ENCODE measurements at regions not wholly inside any gene's neighbourhood (a gene's known extent, or its start where the extent isn't known, plus 50 kb on each side); places are given as distances from the start of the nearest gene placed in this dataset.

- WGBS, 2 donors = 42 to 66% methylated on average over 2 to 3 of the region's 3 CpGs
- Histone ChIP-seq H3K4me1 (no peaks in the 10 kb centered on the region), H3K9me3 (no peaks in the 10 kb centered on the region), H3K27me3 (no peaks in the 10 kb centered on the region), H3K4me3 (no peak overlapping the region), H3K27ac (no peak overlapping the region), H3K36me3 (no peaks in the 10 kb centered on the region)
- no peak for TF ChIP-seq POLR2A (IDR thresholded peaks at IDR 0.05)
- TF ChIP-seq, protein P1, sequence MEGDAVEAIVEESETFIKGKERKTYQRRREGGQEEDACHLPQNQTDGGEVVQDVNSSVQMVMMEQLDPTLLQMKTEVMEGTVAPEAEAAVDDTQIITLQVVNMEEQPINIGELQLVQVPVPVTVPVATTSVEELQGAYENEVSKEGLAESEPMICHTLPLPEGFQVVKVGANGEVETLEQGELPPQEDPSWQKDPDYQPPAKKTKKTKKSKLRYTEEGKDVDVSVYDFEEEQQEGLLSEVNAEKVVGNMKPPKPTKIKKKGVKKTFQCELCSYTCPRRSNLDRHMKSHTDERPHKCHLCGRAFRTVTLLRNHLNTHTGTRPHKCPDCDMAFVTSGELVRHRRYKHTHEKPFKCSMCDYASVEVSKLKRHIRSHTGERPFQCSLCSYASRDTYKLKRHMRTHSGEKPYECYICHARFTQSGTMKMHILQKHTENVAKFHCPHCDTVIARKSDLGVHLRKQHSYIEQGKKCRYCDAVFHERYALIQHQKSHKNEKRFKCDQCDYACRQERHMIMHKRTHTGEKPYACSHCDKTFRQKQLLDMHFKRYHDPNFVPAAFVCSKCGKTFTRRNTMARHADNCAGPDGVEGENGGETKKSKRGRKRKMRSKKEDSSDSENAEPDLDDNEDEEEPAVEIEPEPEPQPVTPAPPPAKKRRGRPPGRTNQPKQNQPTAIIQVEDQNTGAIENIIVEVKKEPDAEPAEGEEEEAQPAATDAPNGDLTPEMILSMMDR (IDR thresholded peaks at IDR 0.05) = no peak
- no peak for DNase-seq
- intact Hi-C loops (cut with DNase I) = no loop called here
Measured at GRCh38 chr11:23022854-23023253, 162.6 kb upstream of the CCDC179 start.

GRCh38 chr11:23023319-23023718, 163.0 kb upstream of the CCDC179 start:
- no peaks in the 10 kb centered on the region for H3K4me1 ChIP-seq
- no peak overlapping the region for H3K27ac ChIP-seq
- H3K27me3 ChIP-seq = no peaks in the 10 kb centered on the region
- H3K4me3 ChIP-seq = no peak overlapping the region
- no peak for DNase-seq
- TF ChIP-seq POLR2A (IDR thresholded peaks at IDR 0.05) = no peak
- TF ChIP-seq, protein P1 (IDR thresholded peaks at IDR 0.05) = no peak
- no peaks in the 10 kb centered on the region for H3K36me3 ChIP-seq
- H3K9me3 ChIP-seq = no peaks in the 10 kb centered on the region
- intact Hi-C loops (cut with DNase I) = no loop called here
- WGBS, 2 donors = 67% methylated on average over 2 of the region's 2 CpGs

- H3K27me3 ChIP-seq = no peaks in the 10 kb centered on the region
- no peak overlapping the region for H3K4me3 ChIP-seq
- 49 to 73% methylated on average over 3 of the region's 3 CpGs for WGBS, 2 donors
- TF ChIP-seq, protein P1 (IDR thresholded peaks at IDR 0.05) = no peak
- no peak for TF ChIP-seq POLR2A (IDR thresholded peaks at IDR 0.05)
- intact Hi-C loops (cut with DNase I) = no loop called here
- no peaks in the 10 kb centered on the region for H3K4me1 ChIP-seq
- no peak overlapping the region for H3K27ac ChIP-seq
- no peak for DNase-seq
- H3K9me3 ChIP-seq = no peaks in the 10 kb centered on the region
- H3K36me3 ChIP-seq = no peaks in the 10 kb centered on the region
Measured at GRCh38 chr11:23041001-23041503, 180.8 kb upstream of the CCDC179 start.

DNA sequence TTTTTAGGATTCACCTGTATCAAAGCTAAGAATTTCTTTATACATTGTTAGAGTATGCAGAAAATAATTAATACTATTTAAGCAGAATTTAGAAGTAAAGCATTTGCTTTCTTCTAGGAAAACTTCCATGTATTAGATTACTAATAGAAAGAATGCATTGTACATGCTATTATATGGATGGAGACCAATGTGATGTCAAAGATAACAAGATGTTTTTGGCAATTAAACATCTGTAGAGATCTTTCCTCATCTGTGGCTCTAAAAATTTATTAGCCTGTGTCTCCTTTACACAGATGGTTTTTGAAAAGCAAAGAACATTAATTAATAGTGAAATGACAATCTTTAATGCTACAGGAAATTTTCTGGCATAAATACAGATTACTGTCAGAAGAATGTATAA, 198.4 kb upstream of the CCDC179 start:
- Histone ChIP-seq H3K9me3 (no peaks in the 10 kb centered on the region), H3K36me3 (no peaks in the 10 kb centered on the region), H3K27me3 (no peaks in the 10 kb centered on the region), H3K4me3 (no peak overlapping the region), H3K4me1 (no peaks in the 10 kb centered on the region), H3K27ac (no peak overlapping the region)
- intact Hi-C loops (cut with DNase I) = no loop called here
- no peak for DNase-seq
- no peak for TF ChIP-seq POLR2A (IDR thresholded peaks at IDR 0.05)
- TF ChIP-seq, protein P1 (IDR thresholded peaks at IDR 0.05) = no peak

DNA sequence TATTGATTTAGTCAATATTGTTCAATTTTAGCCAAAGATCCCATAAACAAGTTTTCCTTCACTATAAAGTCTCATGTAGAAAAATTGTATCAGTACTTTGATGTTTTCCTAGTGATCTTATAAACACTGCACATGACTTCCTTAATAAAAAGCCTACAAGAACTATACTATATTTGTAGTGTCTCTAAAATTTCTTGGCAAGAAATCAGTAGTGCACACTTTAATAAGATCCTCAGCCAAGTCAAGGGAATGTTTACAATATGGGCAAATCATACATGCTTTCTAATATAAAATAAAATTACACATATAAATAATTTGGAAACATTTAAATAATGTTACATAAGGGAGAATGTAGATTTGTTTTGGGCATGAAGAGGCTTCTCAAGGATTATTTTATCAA, 203.0 kb upstream of the CCDC179 start:
- TF ChIP-seq, protein P1 (IDR thresholded peaks at IDR 0.05) = no peak
- TF ChIP-seq POLR2A (IDR thresholded peaks at IDR 0.05) = no peak
- intact Hi-C loops (cut with DNase I) = no loop called here

More for the DNA sequence above, 203.0 kb upstream of the CCDC179 start:
- H3K27me3 ChIP-seq = no peaks in the 10 kb centered on the region
- H3K9me3 ChIP-seq = no peaks in the 10 kb centered on the region
- no peaks in the 10 kb centered on the region for H3K36me3 ChIP-seq
- H3K4me3 ChIP-seq = no peak overlapping the region
- no peak for DNase-seq
- no peak overlapping the region for H3K27ac ChIP-seq
- H3K4me1 ChIP-seq = no peaks in the 10 kb centered on the region

Data from esophagus squamous epithelium (tissue), 5 donors.